GDM1 (cell line): ENCODE measurements at regions not wholly inside any gene's neighbourhood (a gene's known extent, or its start where the extent isn't known, plus 50 kb on each side); places are given as distances from the start of the nearest gene placed in this dataset.
"Not testable (repeated sequence)": the region's sequence is repeated elsewhere in the genome, so short reads cannot be mapped to it uniquely, and the experiment has no call there.

Source experiments
- DNase-seq: peaks from one replicate; lab custom pipeline; 2025; lab: John Stamatoyannopoulos, UW

GRCh38 chr2:66242888-66243287 is 192.0 kb upstream of the MEIS1 start:
- not testable (repeated sequence) for DNase-seq

GRCh38 chr2:66242099-66242789 is 192.7 kb upstream of the MEIS1 start:
- no peak for DNase-seq

- DNase-seq: no peak
Measured at GRCh38 chr2:66240286-66240685, 194.6 kb upstream of the MEIS1 start.

GRCh38 chr2:66239655-66240054 is 195.3 kb upstream of the MEIS1 start:
- DNase-seq: no peak

GRCh38 chr2:66237803-66238379 is 197.0 kb upstream of the MEIS1 start:
- no peak for DNase-seq

- no peak for DNase-seq
Measured at GRCh38 chr2:66236816-66237802, 197.8 kb upstream of the MEIS1 start.

GRCh38 chr2:66236067-66236685 is 198.7 kb upstream of the MEIS1 start:
- DNase-seq: no peak

GRCh38 chr2:66235428-66235827 is 199.5 kb upstream of the MEIS1 start:
- DNase-seq: no peak

GRCh38 chr2:66233981-66234380 is 200.9 kb upstream of the MEIS1 start:
- no peak for DNase-seq

GRCh38 chr2:66228128-66228547 is 206.8 kb upstream of the MEIS1 start:
- DNase-seq: no peak

- no peak for DNase-seq
Measured at GRCh38 chr2:66217039-66217585, 217.8 kb upstream of the MEIS1 start.

- DNase-seq: no peak
Measured at GRCh38 chr2:66212749-66213148, 222.2 kb upstream of the MEIS1 start.

GRCh38 chr2:66202586-66202985 is 232.3 kb upstream of the MEIS1 start:
- DNase-seq: no peak

GRCh38 chr2:66201242-66201641 is 233.7 kb upstream of the MEIS1 start:
- no peak for DNase-seq

GRCh38 chr2:66198873-66199272 is 236.1 kb upstream of the MEIS1 start:
- no peak for DNase-seq

GRCh38 chr2:66192888-66193287 is 242.0 kb upstream of the MEIS1 start:
- DNase-seq: no peak

- no peak for DNase-seq
Measured at GRCh38 chr2:66191311-66191710, 243.6 kb upstream of the MEIS1 start.

GRCh38 chr2:66189553-66189952 is 245.4 kb upstream of the MEIS1 start:
- no peak for DNase-seq

- no peak for DNase-seq
Measured at GRCh38 chr2:66186537-66186936, 248.4 kb upstream of the MEIS1 start.

- no peak for DNase-seq
Measured at GRCh38 chr2:66185497-66186054, 249.3 kb upstream of the MEIS1 start.

GRCh38 chr2:66177128-66177796 is 257.7 kb upstream of the MEIS1 start:
- not testable (repeated sequence) for DNase-seq
